Bronchial epithelial cell (primary cell): ENCODE measurements at regions not wholly inside any gene's neighbourhood (a gene's known extent, or its start where the extent isn't known, plus 50 kb on each side); places are given as distances from the start of the nearest gene placed in this dataset.
"Not testable (repeated sequence)": the region's sequence is repeated elsewhere in the genome, so short reads cannot be mapped to it uniquely, and the experiment has no call there.

ENCODE experiments used
- DNase-seq: peaks from one replicate; pipeline ENCODE4 v3.0.0-alpha.2; 2010; ENCODE audit warnings: low read depth
- FAIRE-seq: peaks from 2 replicates; lab custom pipeline; 2011; peaks lifted over from hg19 to GRCh38; lab: Jason Lieb, UNC
- H3K27me3 ChIP-seq: 2 replicates; pipeline ENCODE4 v1.5.1; 2011; ENCODE audit warnings: low read length; ENCODE audit not compliant: control insufficient read depth, insufficient read depth
- H3K36me3 ChIP-seq: 2 replicates; pipeline ENCODE4 v1.5.1; 2011; ENCODE audit warnings: low read length; ENCODE audit not compliant: control insufficient read depth, insufficient read depth
- H3K4me3 ChIP-seq: 2 replicates; pipeline ENCODE4 v1.5.1; 2011; ENCODE audit warnings: mild to moderate bottlenecking, low read depth, low read length, control low read depth
- CTCF ChIP-seq: IDR thresholded peaks from 2 replicates; pipeline ENCODE4 v1.5.1; 2011; ENCODE audit warnings: mild to moderate bottlenecking, moderate library complexity, low read length, control low read depth, inconsistent platforms; ENCODE audit not compliant: insufficient read depth, severe bottlenecking

GRCh38 chr13:91249861-91250260 is 97.6 kb upstream of the MIR17HG start:
- Histone ChIP-seq H3K4me3 (no peak overlapping the region), H3K27me3 (no peaks in the 10 kb centered on the region), H3K36me3 (no peaks in the 10 kb centered on the region)
- TF ChIP-seq CTCF: no peak
- FAIRE-seq: no peak
- no peak for DNase-seq

GRCh38 chr13:91251573-91251972 is 95.9 kb upstream of the MIR17HG start:
- not testable (repeated sequence) for H3K36me3 ChIP-seq, FAIRE-seq, H3K27me3 ChIP-seq, DNase-seq, H3K4me3 ChIP-seq

GRCh38 chr13:91264484-91264883 is 83.0 kb upstream of the MIR17HG start:
- no peak for DNase-seq

GRCh38 chr13:91269237-91269636 is 78.2 kb upstream of the MIR17HG start:
- TF ChIP-seq CTCF: no peak
- no peak for FAIRE-seq

More at GRCh38 chr13:91264484-91264883, 83.0 kb upstream of the MIR17HG start:
- no peaks in the 10 kb centered on the region for H3K27me3 ChIP-seq
- no peak for FAIRE-seq
- no peaks in the 10 kb centered on the region for H3K36me3 ChIP-seq
- TF ChIP-seq CTCF: no peak
- H3K4me3 ChIP-seq: no peak overlapping the region

GRCh38 chr13:91270031-91270430 is 77.5 kb upstream of the MIR17HG start:
- H3K4me3 ChIP-seq: no peak overlapping the region
- no peak for TF ChIP-seq CTCF
- H3K27me3 ChIP-seq: no peaks in the 10 kb centered on the region
- DNase-seq (no peak), FAIRE-seq (no peak)
- H3K36me3 ChIP-seq: no peaks in the 10 kb centered on the region

More at GRCh38 chr13:91269237-91269636, 78.2 kb upstream of the MIR17HG start:
- Histone ChIP-seq H3K4me3 (no peak overlapping the region), H3K27me3 (no peaks in the 10 kb centered on the region), H3K36me3 (no peaks in the 10 kb centered on the region)
- DNase-seq: no peak

- FAIRE-seq (no peak), DNase-seq (no peak)
- H3K27me3 ChIP-seq: no peaks in the 10 kb centered on the region
- H3K4me3 ChIP-seq: no peak overlapping the region
- no peaks in the 10 kb centered on the region for H3K36me3 ChIP-seq
- no peak for TF ChIP-seq CTCF
Observed at GRCh38 chr13:91272235-91272777, 75.2 kb upstream of the MIR17HG start.
